ENCODE measurements at regions not wholly inside any gene's neighbourhood (a gene's known extent, or its start where the extent isn't known, plus 50 kb on each side); places are given as distances from the start of the nearest gene placed in this dataset.
A peak's percentile ranks its signal among the peaks of the same experiment; 100 is the strongest.

GRCh38 chr18:38367473-38367872 is 801.9 kb upstream of the CELF4 start:
- TF ChIP-seq USF2 (IDR thresholded peaks at IDR 0.05; ENCODE audit: low read length) (no peak), MAX (IDR thresholded peaks at IDR 0.05) (no peak), CEBPB (IDR thresholded peaks at IDR 0.05; ENCODE audit: low read depth, low read length) (no peak), CTCF (IDR thresholded peaks at IDR 0.05; ENCODE audit: control extremely low read depth in 1 of 3, insufficient read depth in 1 of 3, low read depth in 1 of 3, low read length in 3 of 3) (peak in 1 of 3 experiments; percentile 15; a peak in 1 of 4 replicates), SP2 (IDR thresholded peaks at IDR 0.05; ENCODE audit: low read length) (no peak), POU5F1 (IDR thresholded peaks at IDR 0.05; ENCODE audit: low read depth, low read length) (no peak), ATF2 (IDR thresholded peaks at IDR 0.05; ENCODE audit: low read length) (no peak), EZH2 (IDR thresholded peaks at IDR 0.05; ENCODE audit: low read depth, low read length, severe bottlenecking) (no peak), MAFK (IDR thresholded peaks at IDR 0.05; ENCODE audit: low read depth, low read length) (no peak), SIN3A (conservative IDR thresholded peaks at IDR 0.05 in 1 of 2, IDR thresholded peaks at IDR 0.05 in 1 of 2; ENCODE audit: low read depth in 1 of 2, low read length in 2 of 2) (no peak)

Measured in H1 (cell line).